Endothelial cell of umbilical vein (primary cell): ENCODE measurements at regions not wholly inside any gene's neighbourhood (a gene's known extent, or its start where the extent isn't known, plus 50 kb on each side); places are given as distances from the start of the nearest gene placed in this dataset.

Experiments used
- BruUV-seq: library from RNA; stranded (reverse); fragments of 400-500 nt; replicated peaks from 2 replicates; lab custom pipeline; 2021; lab: Mats Ljungman, UMichigan
- CTCF ChIA-PET: fragments of 300-600, 350-600 bp; sonication (Branson Sonifier 250); formaldehyde crosslinking; loops from one replicate; lab custom pipeline; 2021; ENCODE audit warnings: antibody characterized with exemption, inconsistent platforms; lab: Charles Lee
- POLR2A ChIA-PET: fragments of 300-600, 350-600 bp; sonication (Branson Sonifier 250); formaldehyde crosslinking; loops from one replicate; lab custom pipeline; 2021; ENCODE audit warnings: antibody characterized with exemption, inconsistent platforms; lab: Charles Lee
- DNase-seq: peaks from one replicate; pipeline ENCODE4 v3.0.0-alpha.2; 2011; ENCODE audit warnings: low read depth, low spot score
- FAIRE-seq: peaks from 2 replicates; lab custom pipeline; 2011; peaks lifted over from hg19 to GRCh38; lab: Jason Lieb, UNC
- H2AFZ ChIP-seq: 2 replicates; pipeline ENCODE4 v1.6.0; 2012; ENCODE audit warnings: low read depth, low read length, control low read depth, inconsistent platforms
- H3K27ac ChIP-seq: 2 replicates; pipeline ENCODE4 v1.5.1; 2011; ENCODE audit warnings: low read depth, mild to moderate bottlenecking, control low read depth, low read length, moderate library complexity; ENCODE audit not compliant: insufficient read depth
- H3K27me3 ChIP-seq, 2 experiments: 2 replicates each; pipeline versions ENCODE4 v1.6.0 to v1.6.1; 2011; ENCODE audit warnings: low read length in 2 of 2, mixed read lengths in 1 of 2; ENCODE audit not compliant: control insufficient read depth in 2 of 2, insufficient read depth in 2 of 2
- H3K36me3 ChIP-seq, 2 experiments: 2 replicates in 1 of 2; 3 replicates in 1 of 2; pipeline ENCODE4 v1.5.1; 2011; ENCODE audit warnings: low read length in 2 of 2, mild to moderate bottlenecking in 1 of 2, moderate library complexity in 1 of 2; ENCODE audit not compliant: control insufficient read depth in 2 of 2, insufficient read depth in 2 of 2; ENCODE audit errors: extremely low read depth in 1 of 2
- H3K4me1 ChIP-seq: 3 replicates; pipeline ENCODE4 v1.5.1; 2011; ENCODE audit warnings: mild to moderate bottlenecking, low read length; ENCODE audit not compliant: control insufficient read depth, insufficient read depth; ENCODE audit errors: extremely low read depth
- H3K4me2 ChIP-seq: 2 replicates; pipeline ENCODE4 v1.6.1; 2011; ENCODE audit warnings: low read length, control low read depth, mixed read lengths; ENCODE audit not compliant: insufficient read depth
- H3K4me3 ChIP-seq, 3 experiments: fragments of 200-600 bp in 1 of 3; sonication (generic), shearing (Covaris generic) in 1 of 3; replicated peaks in 1 of 3; 2 replicates each; pipeline ENCODE4 v1.5.1; 2011 to 2016; ENCODE audit warnings: control low read depth in 3 of 3, low read length in 3 of 3, mild to moderate bottlenecking in 2 of 3, inconsistent platforms in 1 of 3, low read depth in 1 of 3, moderate library complexity in 1 of 3; ENCODE audit not compliant: insufficient read depth in 1 of 3
- H3K79me2 ChIP-seq: 2 replicates; pipeline ENCODE4 v1.6.0; 2012; ENCODE audit warnings: low read length, inconsistent platforms; ENCODE audit not compliant: control insufficient read depth, insufficient read depth
- H3K9ac ChIP-seq: replicated peaks from 2 replicates; pipeline ENCODE3; 2011; ENCODE audit warnings: low read length, control low read depth; ENCODE audit not compliant: insufficient read depth; ENCODE audit errors: extremely low read depth
- H3K9me1 ChIP-seq: replicated peaks from 3 replicates; pipeline ENCODE4 v1.6.0; 2011; ENCODE audit warnings: mild to moderate bottlenecking, low read length; ENCODE audit not compliant: control insufficient read depth, insufficient read depth; ENCODE audit errors: extremely low read depth
- H3K9me3 ChIP-seq: replicated peaks from 2 replicates; pipeline ENCODE4 v1.5.1; 2012; ENCODE audit warnings: low read length, inconsistent platforms; ENCODE audit not compliant: control insufficient read depth, insufficient read depth
- H4K20me1 ChIP-seq: replicated peaks from 2 replicates; pipeline ENCODE3; 2011; ENCODE audit warnings: mild to moderate bottlenecking, low read length; ENCODE audit not compliant: control insufficient read depth, insufficient read depth; ENCODE audit errors: extremely low read depth
- EZH2 ChIP-seq: IDR thresholded peaks from 2 replicates; pipeline ENCODE4 v1.6.1; 2012; ENCODE audit warnings: borderline replicate concordance, low read depth, mild to moderate bottlenecking, moderate library complexity, low read length, inconsistent platforms; ENCODE audit not compliant: severe bottlenecking
- FOS ChIP-seq: IDR thresholded peaks from 2 replicates; pipeline ENCODE4 v1.6.1; 2011; ENCODE audit warnings: mild to moderate bottlenecking, low read length, moderate library complexity, borderline replicate concordance; ENCODE audit not compliant: insufficient read depth
- GATA2 ChIP-seq: IDR thresholded peaks from 2 replicates; pipeline ENCODE4 v1.7.0; 2011; ENCODE audit warnings: low read depth, mild to moderate bottlenecking, moderate library complexity, mixed read lengths, low read length; ENCODE audit not compliant: insufficient read length, insufficient read depth
- JUN ChIP-seq: IDR thresholded peaks from 2 replicates; pipeline ENCODE4 v1.6.1; 2011; ENCODE audit warnings: borderline replicate concordance, low read depth; ENCODE audit not compliant: insufficient read length, insufficient read depth
- MYC ChIP-seq: IDR thresholded peaks from one replicate; pipeline ENCODE4 v1.6.1; 2011; ENCODE audit warnings: mild to moderate bottlenecking, low read depth, low read length
- POLR2A ChIP-seq: IDR thresholded peaks from 2 replicates; pipeline ENCODE4 v1.6.1; 2012; ENCODE audit warnings: low read depth, mild to moderate bottlenecking, control low read depth, low read length
- POLR2AphosphoS5 ChIP-seq: IDR thresholded peaks from 2 replicates; pipeline ENCODE4 v1.6.1; 2012; ENCODE audit warnings: low read depth, mild to moderate bottlenecking, control low read depth, low read length, moderate library complexity; ENCODE audit not compliant: insufficient read depth
- dilution Hi-C: fragments of 300-500 bp; cut with MboI; formaldehyde crosslinking; loops from one replicate; pipeline ENCODE4 v1.15.0; 2019; ENCODE audit warnings: low sequenced_read_pairs; ENCODE audit not compliant: extremely low pct_ligation_motif_present
- intact Hi-C: fragments of 100-400 bp; cut with micrococcal nuclease; formaldehyde crosslinking; loops from one replicate; pipeline ENCODE4 v1.10.0; 2022
- TF ChIP-seq, protein P1 (sequence below), 2 donors: IDR thresholded peaks; 1 replicate in 1 of 2; 2 replicates in 1 of 2; pipeline ENCODE4 v1.5.1; 2011; ENCODE audit warnings: low read length in 2 of 2, mild to moderate bottlenecking in 2 of 2, moderate library complexity in 2 of 2, control low read depth in 1 of 2, inconsistent platforms in 1 of 2, low read depth in 1 of 2; ENCODE audit not compliant: insufficient read depth in 1 of 2; ENCODE audit errors: extremely low read depth in 1 of 2
- TF ChIP-seq, protein P2 (sequence below): IDR thresholded peaks from 2 replicates; pipeline ENCODE4 v1.6.1; 2011; ENCODE audit not compliant: insufficient read depth, insufficient read length

DNA sequence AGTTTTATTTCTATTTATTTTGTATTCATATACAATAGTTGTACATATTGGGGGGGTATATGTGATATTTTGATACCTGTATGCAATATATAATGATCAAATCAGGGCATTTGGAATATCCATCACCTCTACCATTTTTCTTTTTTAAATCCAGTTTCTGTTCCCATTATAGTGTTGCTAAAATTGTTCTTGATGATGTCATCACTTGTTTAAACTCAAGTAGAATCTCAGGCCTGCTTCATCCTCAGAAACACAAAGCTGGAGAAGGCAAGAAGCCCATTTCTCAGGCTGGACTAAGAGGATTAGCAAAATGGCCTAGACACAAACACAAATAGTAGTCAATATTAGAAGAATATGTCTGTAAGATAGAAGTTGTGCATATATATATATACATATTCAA, 747.1 kb upstream of the ACVR2A start:
- no peaks in the 10 kb centered on the region for H3K36me3 ChIP-seq
- no peaks in the 10 kb centered on the region for H3K79me2 ChIP-seq
- no peak overlapping the region for H2AFZ ChIP-seq
- no TSS peak for BruUV-seq
- intact Hi-C loops (no loop called here), dilution Hi-C loops (no loop called here)
- no peak for TF ChIP-seq JUN
- no peak for TF ChIP-seq POLR2A
- TF ChIP-seq, protein P1, sequence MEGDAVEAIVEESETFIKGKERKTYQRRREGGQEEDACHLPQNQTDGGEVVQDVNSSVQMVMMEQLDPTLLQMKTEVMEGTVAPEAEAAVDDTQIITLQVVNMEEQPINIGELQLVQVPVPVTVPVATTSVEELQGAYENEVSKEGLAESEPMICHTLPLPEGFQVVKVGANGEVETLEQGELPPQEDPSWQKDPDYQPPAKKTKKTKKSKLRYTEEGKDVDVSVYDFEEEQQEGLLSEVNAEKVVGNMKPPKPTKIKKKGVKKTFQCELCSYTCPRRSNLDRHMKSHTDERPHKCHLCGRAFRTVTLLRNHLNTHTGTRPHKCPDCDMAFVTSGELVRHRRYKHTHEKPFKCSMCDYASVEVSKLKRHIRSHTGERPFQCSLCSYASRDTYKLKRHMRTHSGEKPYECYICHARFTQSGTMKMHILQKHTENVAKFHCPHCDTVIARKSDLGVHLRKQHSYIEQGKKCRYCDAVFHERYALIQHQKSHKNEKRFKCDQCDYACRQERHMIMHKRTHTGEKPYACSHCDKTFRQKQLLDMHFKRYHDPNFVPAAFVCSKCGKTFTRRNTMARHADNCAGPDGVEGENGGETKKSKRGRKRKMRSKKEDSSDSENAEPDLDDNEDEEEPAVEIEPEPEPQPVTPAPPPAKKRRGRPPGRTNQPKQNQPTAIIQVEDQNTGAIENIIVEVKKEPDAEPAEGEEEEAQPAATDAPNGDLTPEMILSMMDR (IDR thresholded peaks at IDR 0.05; ENCODE audit: extremely low read depth in 1 of 2, insufficient read depth in 1 of 2, low read depth in 1 of 2, low read length in 2 of 2) = no peak
- TF ChIP-seq MYC = no peak
- no peak for TF ChIP-seq FOS
- TF ChIP-seq, protein P2, sequence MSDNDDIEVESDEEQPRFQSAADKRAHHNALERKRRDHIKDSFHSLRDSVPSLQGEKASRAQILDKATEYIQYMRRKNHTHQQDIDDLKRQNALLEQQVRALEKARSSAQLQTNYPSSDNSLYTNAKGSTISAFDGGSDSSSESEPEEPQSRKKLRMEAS = no peak
- no peak for TF ChIP-seq EZH2
- TF ChIP-seq POLR2AphosphoS5 = no peak
- TF ChIP-seq GATA2 = no peak
- no peaks in the 10 kb centered on the region for H4K20me1 ChIP-seq
- no peak overlapping the region for H3K4me3 ChIP-seq
- no peak overlapping the region for H3K9ac ChIP-seq
- H3K4me1 ChIP-seq = no peaks in the 10 kb centered on the region
- H3K27me3 ChIP-seq = no peaks in the 10 kb centered on the region
- no peak overlapping the region for H3K27ac ChIP-seq
- FAIRE-seq = no peak
- no peaks in the 10 kb centered on the region for H3K9me3 ChIP-seq
- no peak for DNase-seq
- H3K9me1 ChIP-seq = no peaks in the 10 kb centered on the region
- ChIA-PET POLR2A (no interaction called here), CTCF (no interaction called here)
- no peak overlapping the region for H3K4me2 ChIP-seq
